Stomach (tissue), 8 donors: ENCODE measurements at regions not wholly inside any gene's neighbourhood (a gene's known extent, or its start where the extent isn't known, plus 50 kb on each side); places are given as distances from the start of the nearest gene placed in this dataset.

Experiments used
- DNase-seq, 2 donors: peaks; one replicate each; pipeline versions ENCODE4 v3.0.0 to v3.0.0-alpha.2; 2013 to 2019
- H3K27ac ChIP-seq, 5 donors: fragments of 200-600 bp in 4 of 5; sonication (generic) in 4 of 5; one replicate each; pipeline ENCODE4 v1.5.1; 2013 to 2019; ENCODE audit warnings: mild to moderate bottlenecking in 1 of 5, moderate library complexity in 1 of 5
- H3K27me3 ChIP-seq, 3 donors: fragments of 200-600 bp; sonication (generic); one replicate each; pipeline ENCODE4 v1.5.1; 2017 to 2019; ENCODE audit warnings: mixed run types in 1 of 3
- H3K36me3 ChIP-seq, 4 donors: fragments of 200-600 bp; sonication (generic); 1 replicate in 3 of 4; 2 replicates in 1 of 4; pipeline ENCODE4 v1.5.1; 2016 to 2019
- H3K4me1 ChIP-seq, 4 donors: fragments of 200-600 bp; sonication (generic); one replicate each; pipeline ENCODE4 v1.5.1; 2016 to 2019
- H3K4me3 ChIP-seq, 4 donors: fragments of 200-600 bp; sonication (generic) in 3 of 4; one replicate each; pipeline ENCODE4 v1.5.1; 2016 to 2019; ENCODE audit warnings: mild to moderate bottlenecking in 1 of 4
- H3K9me3 ChIP-seq, 4 donors: fragments of 200-600 bp; sonication (generic); one replicate each; pipeline ENCODE4 v1.5.1; 2016 to 2019
- EP300 ChIP-seq: sonication (generic); formaldehyde crosslinking; IDR thresholded peaks from one replicate; pipeline ENCODE4 v1.6.1; 2017; ENCODE audit warnings: antibody characterized with exemption
- POLR2A ChIP-seq, 4 donors: fragments of 450-650 bp; IDR thresholded peaks; one replicate each; pipeline ENCODE4 v1.6.1; 2016; ENCODE audit warnings: antibody characterized with exemption in 4 of 4, control low read depth in 2 of 4, mild to moderate bottlenecking in 1 of 4, moderate library complexity in 1 of 4
- POLR2AphosphoS5 ChIP-seq, 3 donors: sonication (generic); formaldehyde crosslinking; IDR thresholded peaks; one replicate each; pipeline ENCODE4 v1.6.1; 2016; ENCODE audit warnings: antibody characterized with exemption in 3 of 3
- WGBS, 5 donors: extraction: QIAGEN DNeasy Blood & Tissue Kit in 3 of 5; methylation state at CpG; one replicate each; pipeline versions ENCODE4 v1.1.5 to v1.1.7; 2013 to 2018; 5-methylcytosine and 5-hydroxymethylcytosine counted together
- intact Hi-C: fragments of 100-400 bp; cut with DNase I; formaldehyde crosslinking; loops from one replicate; pipeline ENCODE4 v1.15.1; 2023; ENCODE audit warnings: low total_unique reads
- TF ChIP-seq, protein P1 (sequence below), 7 experiments: fragments of 450-650 bp in 4 of 7; fragments of 200-600 bp in 3 of 7; sonication (generic) in 3 of 7; IDR thresholded peaks; one replicate each; pipeline ENCODE4 v1.5.1; 2016 to 2019; ENCODE audit warnings: antibody characterized with exemption in 7 of 7, control low read depth in 2 of 7, mild to moderate bottlenecking in 1 of 7
- donor health status: healthy with polysubstance abuse.
- donor health status: Bipolar disorder and iron deficiency.
- donor health status: healthy.

DNA sequence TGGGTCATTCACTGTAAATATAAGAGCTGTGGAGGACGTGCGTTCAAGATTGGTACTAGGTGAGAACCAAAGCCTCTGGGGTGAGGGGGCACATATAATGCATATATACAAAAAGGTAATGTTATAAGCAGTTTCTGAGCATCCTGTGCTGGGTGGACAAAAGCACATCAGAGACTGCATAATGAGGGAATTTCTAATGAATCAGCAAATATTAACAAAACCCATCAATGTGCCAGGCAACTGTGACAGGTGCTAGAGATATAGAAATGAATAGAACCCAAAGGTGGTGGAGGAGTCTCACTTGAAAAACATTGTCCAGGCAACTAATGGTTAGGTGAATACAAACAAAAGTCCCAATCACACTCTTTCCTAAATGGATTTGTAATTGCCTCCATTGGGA lies 74.7 kb downstream of the GPR65 start:
- Histone ChIP-seq H3K27me3 (no peaks in the 10 kb centered on the region), H3K9me3 (no peaks in the 10 kb centered on the region), H3K4me3 (no peak overlapping the region), H3K36me3 (no peaks in the 10 kb centered on the region), H3K4me1 (no peaks in the 10 kb centered on the region), H3K27ac (no peak overlapping the region)
- TF ChIP-seq EP300 (no peak), POLR2AphosphoS5 (IDR thresholded peaks at IDR 0.05) (no peak), POLR2A (IDR thresholded peaks at IDR 0.05) (no peak)
- TF ChIP-seq, protein P1, sequence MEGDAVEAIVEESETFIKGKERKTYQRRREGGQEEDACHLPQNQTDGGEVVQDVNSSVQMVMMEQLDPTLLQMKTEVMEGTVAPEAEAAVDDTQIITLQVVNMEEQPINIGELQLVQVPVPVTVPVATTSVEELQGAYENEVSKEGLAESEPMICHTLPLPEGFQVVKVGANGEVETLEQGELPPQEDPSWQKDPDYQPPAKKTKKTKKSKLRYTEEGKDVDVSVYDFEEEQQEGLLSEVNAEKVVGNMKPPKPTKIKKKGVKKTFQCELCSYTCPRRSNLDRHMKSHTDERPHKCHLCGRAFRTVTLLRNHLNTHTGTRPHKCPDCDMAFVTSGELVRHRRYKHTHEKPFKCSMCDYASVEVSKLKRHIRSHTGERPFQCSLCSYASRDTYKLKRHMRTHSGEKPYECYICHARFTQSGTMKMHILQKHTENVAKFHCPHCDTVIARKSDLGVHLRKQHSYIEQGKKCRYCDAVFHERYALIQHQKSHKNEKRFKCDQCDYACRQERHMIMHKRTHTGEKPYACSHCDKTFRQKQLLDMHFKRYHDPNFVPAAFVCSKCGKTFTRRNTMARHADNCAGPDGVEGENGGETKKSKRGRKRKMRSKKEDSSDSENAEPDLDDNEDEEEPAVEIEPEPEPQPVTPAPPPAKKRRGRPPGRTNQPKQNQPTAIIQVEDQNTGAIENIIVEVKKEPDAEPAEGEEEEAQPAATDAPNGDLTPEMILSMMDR (IDR thresholded peaks at IDR 0.05): no peak
- WGBS, 5 donors: 33 to 92% (median 78%) methylated on average over 2 of the region's 2 CpGs
- DNase-seq: no peak
- intact Hi-C loops: no loop called here

DNA sequence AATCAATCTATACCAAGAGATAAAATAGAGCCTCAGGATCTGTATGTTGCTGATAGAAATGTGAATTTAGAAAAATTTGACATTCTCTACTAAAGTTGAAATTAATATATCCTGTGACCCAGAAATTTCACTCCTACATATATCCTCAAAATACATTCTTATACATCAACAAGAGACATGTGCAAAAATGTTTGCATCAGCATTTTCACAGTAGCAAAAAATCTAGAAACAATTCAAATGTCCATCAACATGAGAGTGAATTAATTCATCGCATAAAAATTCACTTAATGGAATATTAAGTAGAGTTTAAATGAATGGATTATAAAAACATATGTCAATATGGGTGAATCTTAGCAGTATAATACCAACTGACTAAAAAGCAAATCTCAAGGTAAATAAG lies 80.8 kb downstream of the GPR65 start:
- intact Hi-C loops: no loop called here
- H3K4me1 ChIP-seq: no peaks in the 10 kb centered on the region
- WGBS, 5 donors: 87 to 94% (median 91%) methylated on average over 1 of the region's 1 CpG
- H3K36me3 ChIP-seq: no peaks in the 10 kb centered on the region
- H3K9me3 ChIP-seq: no peaks in the 10 kb centered on the region
- H3K27ac ChIP-seq: no peak overlapping the region
- no peak for TF ChIP-seq EP300
- TF ChIP-seq, protein P1 (IDR thresholded peaks at IDR 0.05): no peak
- no peak for TF ChIP-seq POLR2AphosphoS5 (IDR thresholded peaks at IDR 0.05)
- TF ChIP-seq POLR2A (IDR thresholded peaks at IDR 0.05): no peak
- H3K27me3 ChIP-seq: no peaks in the 10 kb centered on the region
- H3K4me3 ChIP-seq: no peak overlapping the region
- no peak for DNase-seq

DNA sequence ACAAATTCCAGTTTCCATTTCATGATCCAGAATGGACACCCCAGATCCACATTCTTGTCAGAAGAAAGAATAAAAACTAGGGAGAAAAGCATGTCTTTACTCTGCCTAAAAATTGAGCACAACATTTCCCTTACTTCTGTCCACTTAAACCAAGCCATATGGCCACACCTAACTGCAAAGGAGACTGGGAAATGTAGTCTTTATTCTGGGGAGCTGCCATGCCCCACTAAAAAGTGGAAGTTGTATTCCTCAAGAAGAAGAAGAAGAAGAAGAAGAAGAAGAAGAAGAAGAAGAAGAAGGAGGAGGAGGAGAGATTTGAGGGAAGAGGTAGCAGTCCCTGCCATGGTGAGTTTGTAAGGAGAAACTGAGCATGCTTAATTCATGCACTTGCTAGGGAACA lies 84.5 kb downstream of the GPR65 start:
- Histone ChIP-seq H3K36me3 (no peaks in the 10 kb centered on the region), H3K27me3 (no peaks in the 10 kb centered on the region), H3K4me3 (no peak overlapping the region), H3K9me3 (no peaks in the 10 kb centered on the region), H3K4me1 (no peaks in the 10 kb centered on the region), H3K27ac (no peak overlapping the region)
- intact Hi-C loops: no loop called here
- DNase-seq: no peak
- TF ChIP-seq EP300 (no peak), POLR2AphosphoS5 (IDR thresholded peaks at IDR 0.05) (no peak), POLR2A (IDR thresholded peaks at IDR 0.05) (no peak)
- TF ChIP-seq, protein P1 (IDR thresholded peaks at IDR 0.05): no peak

DNA sequence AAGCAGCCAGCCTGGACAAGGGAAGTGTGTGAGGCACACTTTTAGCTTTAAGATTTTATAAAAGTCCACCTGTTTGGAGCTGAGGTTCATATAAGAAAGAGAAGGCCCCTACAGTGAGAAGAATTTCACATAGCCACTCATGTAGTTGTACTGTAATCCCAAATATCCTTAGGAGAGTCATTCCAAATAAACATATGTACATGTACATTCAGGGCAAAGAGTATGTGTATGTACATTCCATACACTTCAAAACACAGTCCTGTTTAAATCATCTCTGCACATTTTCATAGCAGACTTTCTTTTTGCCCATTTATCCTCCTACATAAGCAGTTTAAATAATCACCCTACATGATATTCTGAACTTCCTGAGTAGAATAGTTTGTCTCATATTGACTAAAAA lies 87.6 kb downstream of the GPR65 start:
- intact Hi-C loops: no loop called here
- no peaks in the 10 kb centered on the region for H3K9me3 ChIP-seq
- TF ChIP-seq, protein P1 (IDR thresholded peaks at IDR 0.05): no peak
- TF ChIP-seq EP300 (no peak), POLR2A (IDR thresholded peaks at IDR 0.05) (no peak), POLR2AphosphoS5 (IDR thresholded peaks at IDR 0.05) (no peak)

DNA sequence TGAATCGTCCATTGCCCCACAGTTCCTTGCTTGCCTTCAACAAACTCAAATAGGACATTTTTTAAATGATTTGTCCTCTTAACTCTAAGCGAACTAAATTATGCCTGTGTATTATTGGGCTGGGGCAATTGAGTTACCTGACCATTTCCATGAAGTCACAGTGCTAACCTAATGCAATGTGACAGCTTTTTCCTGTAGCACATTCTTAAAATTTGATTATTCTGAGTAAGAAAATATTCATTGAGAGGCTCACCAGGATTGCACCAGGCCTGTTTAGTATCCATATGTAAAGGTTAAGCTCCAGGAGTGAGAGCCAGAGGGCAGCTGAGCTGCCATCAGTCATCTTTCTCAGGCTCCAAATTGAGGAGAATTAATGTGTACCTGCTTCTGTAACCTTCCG lies 90.9 kb downstream of the GPR65 start:
- Histone ChIP-seq H3K4me1 (no peaks in the 10 kb centered on the region), H3K36me3 (no peaks in the 10 kb centered on the region), H3K27me3 (no peaks in the 10 kb centered on the region), H3K27ac (no peak overlapping the region), H3K4me3 (no peak overlapping the region), H3K9me3 (no peaks in the 10 kb centered on the region)
- no peak for DNase-seq
- intact Hi-C loops: no loop called here
- TF ChIP-seq, protein P1 (IDR thresholded peaks at IDR 0.05): no peak
- no peak for TF ChIP-seq POLR2A (IDR thresholded peaks at IDR 0.05)
- TF ChIP-seq EP300: no peak
- 64 to 83% (median 75%) methylated on average over 3 of the region's 3 CpGs for WGBS, 5 donors

More for the DNA sequence above, 87.6 kb downstream of the GPR65 start:
- no peaks in the 10 kb centered on the region for H3K36me3 ChIP-seq
- H3K27ac ChIP-seq: no peak overlapping the region
- no peaks in the 10 kb centered on the region for H3K27me3 ChIP-seq
- DNase-seq: no peak
- H3K4me1 ChIP-seq: no peaks in the 10 kb centered on the region
- no peak overlapping the region for H3K4me3 ChIP-seq
